ENCODE measurements at regions not wholly inside any gene's neighbourhood (a gene's known extent, or its start where the extent isn't known, plus 50 kb on each side); places are given as distances from the start of the nearest gene placed in this dataset.

- H3K27me3 ChIP-seq (ENCODE audit: insufficient read depth, low read length) = no peaks in the 10 kb centered on the region
- TF ChIP-seq, protein P1, sequence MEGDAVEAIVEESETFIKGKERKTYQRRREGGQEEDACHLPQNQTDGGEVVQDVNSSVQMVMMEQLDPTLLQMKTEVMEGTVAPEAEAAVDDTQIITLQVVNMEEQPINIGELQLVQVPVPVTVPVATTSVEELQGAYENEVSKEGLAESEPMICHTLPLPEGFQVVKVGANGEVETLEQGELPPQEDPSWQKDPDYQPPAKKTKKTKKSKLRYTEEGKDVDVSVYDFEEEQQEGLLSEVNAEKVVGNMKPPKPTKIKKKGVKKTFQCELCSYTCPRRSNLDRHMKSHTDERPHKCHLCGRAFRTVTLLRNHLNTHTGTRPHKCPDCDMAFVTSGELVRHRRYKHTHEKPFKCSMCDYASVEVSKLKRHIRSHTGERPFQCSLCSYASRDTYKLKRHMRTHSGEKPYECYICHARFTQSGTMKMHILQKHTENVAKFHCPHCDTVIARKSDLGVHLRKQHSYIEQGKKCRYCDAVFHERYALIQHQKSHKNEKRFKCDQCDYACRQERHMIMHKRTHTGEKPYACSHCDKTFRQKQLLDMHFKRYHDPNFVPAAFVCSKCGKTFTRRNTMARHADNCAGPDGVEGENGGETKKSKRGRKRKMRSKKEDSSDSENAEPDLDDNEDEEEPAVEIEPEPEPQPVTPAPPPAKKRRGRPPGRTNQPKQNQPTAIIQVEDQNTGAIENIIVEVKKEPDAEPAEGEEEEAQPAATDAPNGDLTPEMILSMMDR (IDR thresholded peaks at IDR 0.05; ENCODE audit: extremely low read depth, low read depth, low read length) = no peak
- H3K36me3 ChIP-seq (ENCODE audit: insufficient read depth, low read length) = no peaks in the 10 kb centered on the region
- no peak overlapping the region for H3K4me3 ChIP-seq (ENCODE audit: insufficient read depth, low read length)
- DNase-seq (ENCODE audit: insufficient read length, low spot score, missing footprints) = no peak
- no peaks in the 10 kb centered on the region for H3K4me1 ChIP-seq (ENCODE audit: insufficient read depth, low read length)
- no peak overlapping the region for H3K27ac ChIP-seq (ENCODE audit: low read depth, low read length)
- H3K9me3 ChIP-seq (ENCODE audit: low read depth, low read length) = no peaks in the 10 kb centered on the region
- H4K20me1 ChIP-seq (ENCODE audit: insufficient read depth, low read length) = no peaks in the 10 kb centered on the region
- H2AFZ ChIP-seq (ENCODE audit: low read length) = no peak overlapping the region
- H3K4me2 ChIP-seq (ENCODE audit: insufficient read depth, low read length) = no peak overlapping the region
- no peaks in the 10 kb centered on the region for H3K79me2 ChIP-seq (ENCODE audit: insufficient read depth, low read length)
Observed at GRCh38 chr5:152188251-152188650, 216.8 kb downstream of the NMUR2 start.

DNA sequence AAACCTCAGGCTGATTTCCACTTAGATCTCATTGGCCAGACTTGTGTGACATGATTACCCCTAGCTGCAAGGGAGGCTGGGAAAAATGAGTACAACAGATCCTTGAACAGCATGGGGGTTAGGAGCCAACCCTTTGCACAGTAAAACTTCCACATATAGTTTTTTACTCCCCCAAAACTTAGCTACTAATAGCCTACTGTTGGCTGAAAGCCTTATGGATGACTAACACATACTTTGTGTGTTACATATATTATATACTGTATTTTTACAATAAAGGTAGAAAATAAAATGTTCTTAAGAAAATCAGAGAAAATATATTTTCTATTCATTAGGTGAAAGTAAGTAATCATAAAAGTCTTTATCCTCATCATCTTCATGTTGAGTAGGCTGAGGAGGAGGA, 217.4 kb downstream of the NMUR2 start:
- H4K20me1 ChIP-seq (ENCODE audit: insufficient read depth, low read length) = no peaks in the 10 kb centered on the region
- no peaks in the 10 kb centered on the region for H3K79me2 ChIP-seq (ENCODE audit: insufficient read depth, low read length)
- no peak overlapping the region for H3K27ac ChIP-seq (ENCODE audit: low read depth, low read length)
- H3K36me3 ChIP-seq (ENCODE audit: insufficient read depth, low read length) = no peaks in the 10 kb centered on the region
- H3K4me1 ChIP-seq (ENCODE audit: insufficient read depth, low read length) = no peaks in the 10 kb centered on the region
- H2AFZ ChIP-seq (ENCODE audit: low read length) = no peak overlapping the region
- no peak overlapping the region for H3K4me2 ChIP-seq (ENCODE audit: insufficient read depth, low read length)
- no peak for DNase-seq (ENCODE audit: insufficient read length, low spot score, missing footprints)
- no peak overlapping the region for H3K4me3 ChIP-seq (ENCODE audit: insufficient read depth, low read length)
- no peaks in the 10 kb centered on the region for H3K9me3 ChIP-seq (ENCODE audit: low read depth, low read length)
- TF ChIP-seq, protein P1 (IDR thresholded peaks at IDR 0.05; ENCODE audit: extremely low read depth, low read depth, low read length) = no peak
- H3K27me3 ChIP-seq (ENCODE audit: insufficient read depth, low read length) = no peaks in the 10 kb centered on the region

GRCh38 chr5:152185547-152186245, 219.4 kb downstream of the NMUR2 start:
- Histone ChIP-seq H4K20me1 (ENCODE audit: insufficient read depth, low read length) (no peaks in the 10 kb centered on the region), H2AFZ (ENCODE audit: low read length) (no peak overlapping the region), H3K79me2 (ENCODE audit: insufficient read depth, low read length) (no peaks in the 10 kb centered on the region), H3K36me3 (ENCODE audit: insufficient read depth, low read length) (no peaks in the 10 kb centered on the region), H3K4me3 (ENCODE audit: insufficient read depth, low read length) (no peak overlapping the region), H3K27ac (ENCODE audit: low read depth, low read length) (no peak overlapping the region), H3K4me2 (ENCODE audit: insufficient read depth, low read length) (no peak overlapping the region), H3K4me1 (ENCODE audit: insufficient read depth, low read length) (no peaks in the 10 kb centered on the region), H3K9me3 (ENCODE audit: low read depth, low read length) (no peaks in the 10 kb centered on the region), H3K27me3 (ENCODE audit: insufficient read depth, low read length) (no peaks in the 10 kb centered on the region)
- TF ChIP-seq, protein P1 (IDR thresholded peaks at IDR 0.05; ENCODE audit: extremely low read depth, low read depth, low read length) = no peak
- no peak for DNase-seq (ENCODE audit: insufficient read length, low spot score, missing footprints)

DNA sequence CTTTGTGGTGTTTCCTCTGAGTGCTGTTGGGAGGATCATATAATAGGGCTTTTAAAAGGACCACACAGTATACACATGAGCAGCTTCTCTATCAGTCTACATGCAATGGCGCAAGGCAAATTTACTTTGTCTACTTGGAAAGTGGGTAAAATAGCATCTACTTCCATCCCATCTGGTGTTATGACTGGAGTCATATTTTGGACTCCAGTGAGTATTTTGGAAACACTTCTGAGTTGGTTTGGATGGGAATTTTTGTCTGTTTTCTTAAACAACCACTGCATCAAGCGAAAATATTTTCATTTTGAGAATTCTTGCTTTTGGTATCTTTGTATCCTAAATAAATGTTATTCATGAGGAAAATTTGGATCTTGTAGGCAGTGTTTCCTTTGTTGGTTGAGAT, 220.8 kb downstream of the NMUR2 start:
- no peak for DNase-seq (ENCODE audit: insufficient read length, low spot score, missing footprints)
- Histone ChIP-seq H3K36me3 (ENCODE audit: insufficient read depth, low read length) (no peaks in the 10 kb centered on the region), H2AFZ (ENCODE audit: low read length) (no peak overlapping the region), H3K4me2 (ENCODE audit: insufficient read depth, low read length) (no peak overlapping the region), H3K4me3 (ENCODE audit: insufficient read depth, low read length) (no peak overlapping the region), H3K27ac (ENCODE audit: low read depth, low read length) (no peak overlapping the region), H3K27me3 (ENCODE audit: insufficient read depth, low read length) (no peaks in the 10 kb centered on the region), H3K9me3 (ENCODE audit: low read depth, low read length) (no peaks in the 10 kb centered on the region), H4K20me1 (ENCODE audit: insufficient read depth, low read length) (no peaks in the 10 kb centered on the region), H3K79me2 (ENCODE audit: insufficient read depth, low read length) (no peaks in the 10 kb centered on the region), H3K4me1 (ENCODE audit: insufficient read depth, low read length) (no peaks in the 10 kb centered on the region)
- TF ChIP-seq, protein P1 (IDR thresholded peaks at IDR 0.05; ENCODE audit: extremely low read depth, low read depth, low read length) = no peak
